CD4-positive, alpha-beta T cell treated with Interleukin-17A for 1 hour (primary cell): ENCODE measurements at regions not wholly inside any gene's neighbourhood (a gene's known extent, or its start where the extent isn't known, plus 50 kb on each side); places are given as distances from the start of the nearest gene placed in this dataset.

Experiments
- DNase-seq: peaks from one replicate; pipeline ENCODE4 v3.0.0-alpha.2; 2020

DNA sequence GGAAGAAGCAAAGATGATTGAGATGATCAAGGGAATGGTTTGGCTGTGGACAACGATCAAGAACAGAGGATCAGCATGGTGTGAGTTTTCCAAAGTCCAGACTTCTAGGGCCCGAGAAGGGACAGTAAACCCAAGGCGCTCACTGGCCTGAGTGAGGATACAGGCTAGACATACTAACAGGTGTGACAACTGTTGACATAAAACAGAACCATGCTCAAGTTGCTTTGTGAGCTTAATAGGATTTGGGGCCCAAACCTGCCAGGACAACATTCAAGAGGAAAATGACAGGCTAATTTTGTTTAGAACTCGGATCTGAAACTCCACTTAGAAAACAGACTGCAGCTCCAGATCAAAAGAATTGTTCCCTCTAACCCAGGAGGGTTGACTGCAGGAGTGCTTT, 68.1 kb upstream of the ACKR3 start:
- no peak for DNase-seq

DNA sequence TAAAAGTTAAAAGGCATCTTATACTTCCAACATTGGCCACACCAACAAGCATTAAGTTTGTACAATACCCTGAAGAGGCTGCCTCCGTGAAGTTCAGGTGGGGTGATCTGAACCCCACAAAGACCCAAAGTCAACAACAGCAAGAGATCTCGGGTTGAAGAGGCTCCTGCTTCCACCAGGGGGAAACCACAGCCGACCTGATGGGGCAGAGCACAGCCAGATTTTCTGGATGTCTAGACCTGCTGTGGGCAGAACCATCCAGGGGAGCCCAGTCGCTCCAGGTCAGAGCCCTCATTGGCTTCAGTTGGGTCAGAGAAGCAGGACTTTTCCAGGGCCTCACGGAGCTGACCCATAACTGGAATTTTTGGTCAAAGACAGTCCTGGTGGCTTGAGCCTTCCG, 66.5 kb upstream of the ACKR3 start:
- DNase-seq = peak; percentile 13

DNA sequence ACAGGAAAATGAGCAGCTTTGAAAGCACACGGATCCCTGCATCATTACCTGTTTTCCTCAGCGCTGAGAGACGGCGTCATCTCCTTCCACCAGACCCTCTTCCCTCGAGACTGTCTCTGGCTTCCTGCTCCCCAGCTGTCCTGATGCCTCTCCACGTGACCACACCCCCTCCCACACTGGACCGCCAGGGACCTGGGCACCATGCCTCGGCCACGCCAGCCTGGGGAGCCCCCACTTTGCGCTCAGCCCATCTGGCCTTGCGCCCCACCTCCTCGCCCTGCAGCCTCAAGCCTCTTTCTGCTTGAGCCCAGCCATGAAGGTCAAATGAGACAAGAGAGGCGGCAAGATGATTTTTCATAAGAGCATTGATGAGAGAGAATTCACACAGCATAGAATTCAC, 66.0 kb upstream of the ACKR3 start:
- no peak for DNase-seq

DNA sequence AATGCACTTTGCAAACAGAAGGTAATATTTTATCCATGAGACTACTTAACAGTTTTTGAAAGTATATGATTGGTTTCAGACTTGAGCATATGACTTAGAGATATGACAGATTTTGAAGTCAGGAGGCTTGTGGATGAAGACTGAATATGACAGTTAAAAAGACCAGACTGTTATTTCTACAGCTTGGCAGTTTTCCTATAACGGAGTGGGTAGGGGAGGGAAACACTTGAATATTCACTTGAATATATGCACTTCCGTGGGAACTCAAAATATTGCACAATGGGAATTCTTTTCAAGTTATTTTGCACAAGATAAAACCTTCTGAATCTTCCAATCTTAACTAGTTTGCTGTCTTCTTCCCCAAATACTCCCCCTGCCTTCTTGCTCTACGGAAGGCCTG, 64.6 kb upstream of the ACKR3 start:
- DNase-seq = no peak

DNA sequence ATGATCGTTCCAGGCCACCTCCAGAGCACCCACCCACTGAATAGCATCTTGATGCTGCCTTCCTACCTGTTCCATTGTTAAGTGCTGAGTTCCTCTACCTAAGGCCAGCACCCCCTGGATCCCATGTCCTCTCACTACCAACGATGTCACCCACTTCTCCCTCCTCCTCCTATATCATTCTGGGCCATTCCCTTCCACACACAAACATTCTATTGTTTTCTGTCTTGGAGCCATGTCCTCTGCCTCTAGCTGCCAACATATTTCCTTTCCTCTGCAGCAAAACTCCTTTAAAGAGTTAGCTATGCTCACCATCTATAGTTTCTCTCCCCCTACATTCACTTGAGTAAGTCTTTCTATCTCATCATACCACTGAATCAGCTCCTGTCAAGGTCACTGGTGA, 64.0 kb upstream of the ACKR3 start:
- no peak for DNase-seq

DNA sequence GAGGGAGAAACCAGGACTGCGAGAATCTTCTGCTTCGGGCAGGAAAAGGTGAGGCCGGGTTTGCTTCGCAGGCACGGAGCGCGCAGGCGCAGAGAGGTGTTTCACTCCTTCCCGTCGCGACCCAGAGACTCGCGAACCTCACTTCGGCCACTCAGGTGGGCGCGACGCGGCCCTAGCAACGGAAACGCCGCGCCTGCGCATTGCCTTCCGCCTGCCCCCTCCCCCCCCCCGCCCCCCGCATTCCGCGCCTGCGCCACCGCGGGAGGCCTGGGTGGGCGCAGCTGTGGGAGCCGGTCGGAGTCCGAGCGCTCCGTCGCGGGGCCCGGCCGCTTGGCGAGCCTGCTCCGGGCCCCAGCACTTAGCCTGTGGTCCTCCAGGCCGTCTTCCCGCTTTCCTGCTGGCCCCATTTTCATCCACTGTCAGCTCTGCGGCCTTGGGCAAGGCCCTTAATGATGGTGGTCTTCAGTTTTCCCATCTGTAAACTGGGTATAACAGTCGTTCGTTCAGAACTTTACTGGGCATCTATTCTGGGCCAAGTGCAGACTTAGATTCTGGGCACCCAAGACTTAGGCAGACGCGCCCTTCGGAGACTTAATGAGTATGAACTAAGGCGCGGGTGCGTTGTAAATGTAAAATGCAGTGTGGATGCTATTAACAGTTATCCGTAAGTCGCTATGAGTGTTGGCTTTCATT, 62.1 kb upstream of the ACKR3 start:
- peak; percentile 67 for DNase-seq

DNA sequence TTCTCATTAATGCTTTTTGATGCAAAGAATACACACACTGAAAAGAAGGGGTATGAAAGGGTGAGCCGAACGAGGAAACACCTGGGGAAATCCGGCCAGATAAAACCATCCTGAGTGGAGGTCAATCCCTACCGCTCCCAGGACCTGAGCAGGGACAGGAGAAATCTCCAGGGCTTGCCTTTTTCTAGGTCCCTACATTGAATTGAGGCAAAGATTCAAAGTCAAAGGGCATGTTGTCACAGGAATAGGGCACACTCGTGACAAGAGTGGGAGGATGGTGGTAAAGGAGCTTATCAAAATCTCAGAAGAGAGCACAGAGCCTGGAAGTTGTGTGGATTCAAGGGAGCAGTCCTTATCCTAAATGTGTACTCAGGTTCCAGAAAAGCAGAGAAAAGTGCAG, 61.2 kb upstream of the ACKR3 start:
- no peak for DNase-seq

DNA sequence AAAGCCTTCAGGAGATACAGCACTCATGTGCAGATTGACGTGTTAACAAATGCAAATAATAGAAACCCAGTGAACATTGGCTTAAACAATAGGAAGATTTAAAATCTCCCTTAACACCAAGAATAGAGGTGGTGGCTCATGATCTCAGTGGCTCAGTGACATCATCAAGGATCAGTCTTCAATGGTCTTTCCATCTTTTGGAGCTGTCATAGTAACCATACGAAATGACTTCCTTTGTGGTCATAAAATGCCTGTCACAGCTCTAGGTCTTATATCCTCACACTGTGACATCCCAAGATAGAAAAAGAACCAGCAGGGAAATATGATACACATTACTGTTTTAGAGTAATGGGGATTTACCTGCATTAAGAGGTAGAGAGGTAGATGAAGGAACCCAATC, 59.6 kb upstream of the ACKR3 start:
- DNase-seq = no peak

DNA sequence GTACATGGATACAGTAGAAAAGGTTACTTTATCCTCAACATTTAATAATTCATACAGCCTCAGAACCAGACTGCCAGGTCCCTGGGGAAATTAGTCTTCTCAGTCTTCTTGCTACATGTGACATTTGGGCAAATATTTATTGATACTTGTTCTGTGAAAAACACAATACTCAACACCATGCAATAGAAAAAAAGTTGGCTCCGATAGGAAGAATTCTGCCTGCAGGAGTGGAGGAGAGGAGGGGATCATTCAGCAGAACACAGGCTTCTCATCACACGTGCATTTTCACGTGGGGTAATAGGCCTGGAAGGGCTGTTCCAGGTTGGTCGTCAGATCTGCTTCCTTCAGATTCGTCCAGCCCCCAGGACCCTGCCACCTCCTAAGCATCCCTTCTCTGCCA, 58.4 kb upstream of the ACKR3 start:
- DNase-seq = no peak

DNA sequence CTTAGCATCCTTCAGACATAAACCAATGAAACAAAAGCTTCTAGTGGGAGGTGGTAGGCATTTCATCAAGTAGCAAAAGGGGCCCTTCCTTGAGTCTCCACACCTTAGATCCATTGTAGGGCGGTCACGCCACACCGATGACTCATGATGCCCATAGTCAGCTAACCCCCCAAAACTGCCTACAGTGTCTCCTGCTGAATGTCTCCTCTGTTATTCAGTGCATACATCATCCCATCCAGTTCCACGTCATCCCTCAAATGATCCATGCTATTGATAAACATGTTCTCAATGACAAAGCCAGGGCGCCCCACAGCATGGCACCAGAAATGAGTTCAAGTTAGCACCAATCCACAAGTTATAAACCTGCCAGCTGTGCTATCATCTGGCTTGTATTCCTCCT, 57.4 kb upstream of the ACKR3 start:
- no peak for DNase-seq

DNA sequence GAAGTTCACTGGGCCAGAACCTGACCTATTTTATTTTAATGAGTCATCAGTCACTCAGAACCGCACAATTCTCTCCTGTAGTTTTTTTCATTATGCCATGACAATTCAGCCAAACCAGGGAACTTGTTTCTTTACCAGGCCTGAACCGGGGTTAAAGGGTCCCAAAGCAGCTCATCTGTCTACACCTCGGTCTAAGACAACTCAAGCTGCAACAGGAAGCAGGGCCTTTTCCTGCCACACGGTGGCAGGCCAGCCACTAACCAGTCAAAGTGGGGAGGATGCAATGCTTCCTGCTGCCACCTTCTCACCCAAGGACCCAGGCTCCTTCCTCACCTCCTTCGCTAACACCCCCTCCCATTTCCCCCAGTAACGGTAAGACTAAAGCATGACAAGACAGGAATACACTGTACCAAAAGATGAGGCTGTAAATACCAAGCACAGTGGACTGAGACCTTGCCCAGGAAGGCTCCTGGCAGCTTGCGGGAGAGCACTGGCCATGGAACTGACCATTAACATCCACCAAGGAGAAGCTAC, 56.7 kb upstream of the ACKR3 start:
- DNase-seq = peak; percentile 80

DNA sequence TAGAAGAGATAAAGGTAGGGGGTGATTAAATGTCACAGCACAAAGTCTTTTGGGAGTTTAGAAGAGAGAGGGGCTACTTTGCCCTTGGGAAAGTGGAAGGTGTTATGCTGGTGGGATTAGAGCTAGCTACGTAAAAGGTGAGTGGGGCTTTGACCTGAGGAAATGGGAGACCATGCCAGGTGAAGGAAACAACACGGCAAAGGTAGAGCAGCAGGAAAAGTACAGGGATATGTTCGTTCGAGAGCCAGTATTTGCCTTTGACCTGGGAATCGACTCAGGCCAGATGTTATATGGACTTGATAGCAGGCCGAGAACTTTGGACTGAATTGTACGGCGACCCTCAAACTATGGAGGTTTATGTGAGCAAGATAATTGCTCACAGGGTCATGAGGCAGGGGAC, 55.7 kb upstream of the ACKR3 start:
- DNase-seq = no peak

DNA sequence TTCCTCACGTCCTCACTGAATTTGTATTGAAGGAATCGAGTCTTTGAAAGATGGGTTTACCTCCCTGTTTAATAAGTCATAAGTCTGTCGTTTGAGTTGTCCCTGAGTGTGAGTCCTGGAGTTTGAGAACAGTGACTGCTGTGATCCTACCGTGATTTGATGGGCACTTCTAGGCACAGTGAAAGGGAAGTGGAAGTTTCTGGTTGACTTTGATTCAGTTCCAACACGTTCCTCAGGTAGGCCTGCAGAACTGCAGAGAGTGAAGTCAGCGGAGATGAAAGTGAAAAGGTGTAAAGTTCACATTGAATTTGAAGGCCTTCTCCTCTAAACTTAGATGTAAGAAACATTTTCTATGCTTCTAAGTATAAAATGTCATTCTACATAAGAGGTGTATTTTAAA, 52.9 kb upstream of the ACKR3 start:
- no peak for DNase-seq

DNA sequence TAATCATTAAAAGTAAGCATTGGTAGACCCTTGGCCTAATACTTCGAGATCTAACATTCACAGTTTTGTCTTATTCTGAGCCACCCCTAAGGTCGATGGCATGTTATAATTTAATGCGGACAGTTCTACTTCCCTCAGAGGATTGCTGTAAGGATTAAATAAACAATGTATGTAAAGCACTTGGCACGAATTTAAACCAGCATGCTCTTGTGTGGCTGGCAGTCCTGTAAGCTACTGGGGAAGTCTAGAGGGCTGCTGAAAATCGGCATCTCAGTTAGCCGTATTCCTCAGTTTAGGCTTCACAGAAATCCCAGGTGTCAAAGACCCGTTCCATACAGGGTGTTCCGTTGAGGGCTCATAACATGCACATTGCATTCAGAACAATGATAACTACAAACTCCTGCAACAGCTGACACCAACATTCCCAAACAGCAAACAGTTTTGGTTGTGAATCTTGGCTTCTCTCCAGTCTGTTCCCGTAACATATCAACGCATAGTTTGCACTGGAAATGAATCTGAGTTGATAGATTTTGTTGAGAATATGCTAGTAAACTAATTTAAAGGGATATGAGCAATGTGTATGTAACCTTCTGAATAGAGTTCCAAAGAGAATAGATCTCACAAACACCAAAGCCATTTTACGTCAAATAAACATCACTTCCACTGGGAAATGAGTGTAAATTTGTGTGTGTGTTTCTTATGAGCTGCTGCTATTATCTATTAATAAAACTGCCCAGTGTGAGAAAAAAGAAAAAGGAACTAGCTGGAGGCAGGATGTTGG, 52.2 kb upstream of the ACKR3 start:
- DNase-seq = no peak
